H1 (cell line): ENCODE measurements at regions not wholly inside any gene's neighbourhood (a gene's known extent, or its start where the extent isn't known, plus 50 kb on each side); places are given as distances from the start of the nearest gene placed in this dataset.

ENCODE experiments used
- CTCF ChIP-seq, 3 experiments: IDR thresholded peaks; 1 replicate in 2 of 3; 2 replicates in 1 of 3; pipeline versions ENCODE4 v1.5.1 to v1.6.1; 2011; ENCODE audit warnings: low read length in 3 of 3, mild to moderate bottlenecking in 3 of 3, inconsistent platforms in 2 of 3, low read depth in 1 of 3, moderate library complexity in 1 of 3; ENCODE audit not compliant: insufficient read depth in 1 of 3; ENCODE audit errors: control extremely low read depth in 1 of 3
- EZH2 ChIP-seq: fragments of 200-600 bp; sonication (generic); IDR thresholded peaks from 2 replicates; pipeline ENCODE4 v1.7.1; 2012; ENCODE audit warnings: low read depth, mild to moderate bottlenecking, moderate library complexity, low read length, inconsistent platforms; ENCODE audit not compliant: severe bottlenecking
- PHF8 ChIP-seq: fragments of 200-600 bp; sonication (generic); conservative IDR thresholded peaks from 2 replicates; pipeline ENCODE4 v1.7.1; 2012; ENCODE audit warnings: low read depth, mild to moderate bottlenecking, inconsistent platforms, low read length, moderate library complexity
- RAD21 ChIP-seq, 2 experiments: IDR thresholded peaks in 1 of 2; conservative IDR thresholded peaks in 1 of 2; 2 replicates each; pipeline ENCODE4 v1.6.1; 2011; ENCODE audit warnings: low read depth in 2 of 2, low read length in 2 of 2, improper control_type of control experiment in 1 of 2, inconsistent platforms in 1 of 2, mild to moderate bottlenecking in 1 of 2, moderate library complexity in 1 of 2
- SUZ12 ChIP-seq: fragments of 200-600 bp; sonication (generic); IDR thresholded peaks from 2 replicates; pipeline ENCODE4 v1.6.1; 2012; ENCODE audit warnings: mild to moderate bottlenecking, inconsistent platforms, low read length, moderate library complexity, mixed read lengths
- TAF1 ChIP-seq: IDR thresholded peaks from 2 replicates; pipeline ENCODE4 v1.6.1; 2011; ENCODE audit warnings: mild to moderate bottlenecking, low read depth, low read length

- TF ChIP-seq CTCF (IDR thresholded peaks at IDR 0.05; ENCODE audit: control extremely low read depth in 1 of 3, insufficient read depth in 1 of 3, low read depth in 1 of 3, low read length in 3 of 3) (no peak), SUZ12 (no peak), TAF1 (no peak), RAD21 (IDR thresholded peaks at IDR 0.05 in 1 of 2, conservative IDR thresholded peaks at IDR 0.05 in 1 of 2; ENCODE audit: low read depth in 2 of 2, low read length in 2 of 2) (no peak), PHF8 (no peak), EZH2 (no peak)
These were observed 158.4 kb upstream of the CDH7 start for GRCh38 chr18:65592435-65592834.
